ENCODE measurements at regions not wholly inside any gene's neighbourhood (a gene's known extent, or its start where the extent isn't known, plus 50 kb on each side); places are given as distances from the start of the nearest gene placed in this dataset.
"Not testable (repeated sequence)": the region's sequence is repeated elsewhere in the genome, so short reads cannot be mapped to it uniquely, and the experiment has no call there.

DNA sequence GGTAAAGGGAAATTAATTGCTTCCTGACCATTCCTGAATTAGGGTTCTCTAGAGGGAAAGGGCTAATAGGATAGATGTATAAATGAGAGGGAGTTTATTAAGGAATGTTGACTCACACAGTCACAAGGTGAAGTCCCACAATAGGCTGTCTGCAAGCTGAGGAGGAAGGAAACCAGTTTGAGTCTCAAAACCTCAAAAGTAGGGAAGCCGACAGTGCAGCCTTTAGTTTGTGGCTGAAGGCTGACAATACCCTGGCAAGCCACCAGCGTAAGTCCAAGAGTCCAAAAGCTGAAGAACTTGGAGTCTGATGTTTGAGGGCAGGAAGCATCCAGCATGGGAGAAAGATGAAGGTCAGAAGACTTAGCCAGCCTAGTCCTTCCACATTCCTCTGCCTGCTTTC lies 1340.8 kb downstream of the RPIA start:
- DNase-seq (ENCODE audit: low read depth, low spot score); CTCF ChIA-PET; in situ Hi-C loops (cut with HindIII; ENCODE audit: low pct_unique_long_range_greater_than_20kb, low sequenced_read_pairs); H3K27ac ChIP-seq (ENCODE audit: low read length); H3K36me3 ChIP-seq (ENCODE audit: control insufficient read depth, insufficient read depth, low read length); H3K4me3 ChIP-seq (ENCODE audit: low read depth in 2 of 2, low read length in 2 of 2); ATAC-seq; BruUV-seq (replicated peaks); POLR2A ChIA-PET; H3K9me3 ChIP-seq (ENCODE audit: control insufficient read depth, insufficient read depth, low read depth, low read length); intact Hi-C loops (cut with micrococcal nuclease; ENCODE audit: unreplicated experiment); H3K27me3 ChIP-seq (ENCODE audit: control insufficient read depth, insufficient read depth, low read length); H3K4me1 ChIP-seq (ENCODE audit: control insufficient read depth, insufficient read depth, low read length): not testable (repeated sequence)

DNA sequence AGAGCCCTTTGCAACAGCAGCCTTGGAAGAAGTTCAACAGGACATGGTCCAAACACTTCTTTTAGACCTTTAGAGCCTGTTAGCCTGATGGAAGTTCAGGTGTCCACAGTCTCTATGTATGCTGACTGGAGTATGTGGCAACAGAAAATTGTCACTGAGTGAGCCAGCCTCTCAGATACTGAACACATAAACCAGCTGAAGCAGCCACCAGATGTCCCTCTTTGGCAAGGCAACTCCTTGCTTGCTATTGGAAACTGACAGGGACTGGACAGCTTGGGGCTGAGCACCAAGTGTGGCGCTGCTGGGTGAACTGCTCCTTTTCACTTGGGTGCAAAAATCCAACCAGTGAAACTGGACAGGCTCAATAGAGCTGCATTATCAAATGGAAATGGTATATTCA lies 1344.9 kb downstream of the RPIA start:
- H3K27ac ChIP-seq (ENCODE audit: low read length); H3K36me3 ChIP-seq (ENCODE audit: control insufficient read depth, insufficient read depth, low read length); in situ Hi-C loops (cut with HindIII; ENCODE audit: low pct_unique_long_range_greater_than_20kb, low sequenced_read_pairs); H3K4me1 ChIP-seq (ENCODE audit: control insufficient read depth, insufficient read depth, low read length); POLR2A ChIA-PET; H3K27me3 ChIP-seq (ENCODE audit: control insufficient read depth, insufficient read depth, low read length); H3K4me3 ChIP-seq (ENCODE audit: low read depth in 2 of 2, low read length in 2 of 2); intact Hi-C loops (cut with micrococcal nuclease; ENCODE audit: unreplicated experiment); DNase-seq (ENCODE audit: low read depth, low spot score); CTCF ChIA-PET; BruUV-seq (replicated peaks); ATAC-seq; H3K9me3 ChIP-seq (ENCODE audit: control insufficient read depth, insufficient read depth, low read depth, low read length): not testable (repeated sequence)

DNA sequence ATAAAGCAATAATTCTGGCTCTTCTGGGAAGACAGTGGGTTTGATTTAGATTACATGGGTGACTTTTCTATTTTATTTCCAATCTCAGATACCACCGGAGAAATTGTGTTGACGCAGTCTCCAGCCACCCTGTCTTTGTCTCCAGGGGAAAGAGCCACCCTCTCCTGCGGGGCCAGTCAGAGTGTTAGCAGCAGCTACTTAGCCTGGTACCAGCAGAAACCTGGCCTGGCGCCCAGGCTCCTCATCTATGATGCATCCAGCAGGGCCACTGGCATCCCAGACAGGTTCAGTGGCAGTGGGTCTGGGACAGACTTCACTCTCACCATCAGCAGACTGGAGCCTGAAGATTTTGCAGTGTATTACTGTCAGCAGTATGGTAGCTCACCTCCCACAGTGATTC lies 1347.6 kb downstream of the RPIA start:
- in situ Hi-C loops (cut with HindIII; ENCODE audit: low pct_unique_long_range_greater_than_20kb, low sequenced_read_pairs); CTCF ChIA-PET; H3K27me3 ChIP-seq (ENCODE audit: control insufficient read depth, insufficient read depth, low read length); H3K4me3 ChIP-seq (ENCODE audit: low read depth in 2 of 2, low read length in 2 of 2); BruUV-seq (replicated peaks); DNase-seq (ENCODE audit: low read depth, low spot score); ATAC-seq; H3K36me3 ChIP-seq (ENCODE audit: control insufficient read depth, insufficient read depth, low read length); H3K9me3 ChIP-seq (ENCODE audit: control insufficient read depth, insufficient read depth, low read depth, low read length); H3K27ac ChIP-seq (ENCODE audit: low read length); intact Hi-C loops (cut with micrococcal nuclease; ENCODE audit: unreplicated experiment); POLR2A ChIA-PET; H3K4me1 ChIP-seq (ENCODE audit: control insufficient read depth, insufficient read depth, low read length): not testable (repeated sequence)

- H3K27ac ChIP-seq (ENCODE audit: low read length); H3K4me1 ChIP-seq (ENCODE audit: control insufficient read depth, insufficient read depth, low read length); POLR2A ChIA-PET; ATAC-seq; CTCF ChIA-PET; intact Hi-C loops (cut with micrococcal nuclease; ENCODE audit: unreplicated experiment); H3K27me3 ChIP-seq (ENCODE audit: control insufficient read depth, insufficient read depth, low read length); DNase-seq (ENCODE audit: low read depth, low spot score); H3K4me3 ChIP-seq (ENCODE audit: low read depth in 2 of 2, low read length in 2 of 2); H3K36me3 ChIP-seq (ENCODE audit: control insufficient read depth, insufficient read depth, low read length); BruUV-seq (replicated peaks); in situ Hi-C loops (cut with HindIII; ENCODE audit: low pct_unique_long_range_greater_than_20kb, low sequenced_read_pairs); H3K9me3 ChIP-seq (ENCODE audit: control insufficient read depth, insufficient read depth, low read depth, low read length): not testable (repeated sequence)
Observed at GRCh38 chr2:90047776-90048175, 1356.3 kb downstream of the RPIA start.

GRCh38 chr2:90052113-90052631 lies 1360.7 kb downstream of the RPIA start:
- H3K9me3 ChIP-seq (ENCODE audit: control insufficient read depth, insufficient read depth, low read depth, low read length); H3K27me3 ChIP-seq (ENCODE audit: control insufficient read depth, insufficient read depth, low read length); ATAC-seq; H3K4me1 ChIP-seq (ENCODE audit: control insufficient read depth, insufficient read depth, low read length); CTCF ChIA-PET; H3K27ac ChIP-seq (ENCODE audit: low read length); H3K4me3 ChIP-seq (ENCODE audit: low read depth in 2 of 2, low read length in 2 of 2); H3K36me3 ChIP-seq (ENCODE audit: control insufficient read depth, insufficient read depth, low read length); in situ Hi-C loops (cut with HindIII; ENCODE audit: low pct_unique_long_range_greater_than_20kb, low sequenced_read_pairs); POLR2A ChIA-PET; BruUV-seq (replicated peaks); DNase-seq (ENCODE audit: low read depth, low spot score); intact Hi-C loops (cut with micrococcal nuclease; ENCODE audit: unreplicated experiment): not testable (repeated sequence)

Measured in Panc1 (cell line).